DMS53 treated with DMSO at 0.1 percent for 48 hours (cell line): ENCODE measurements at regions not wholly inside any gene's neighbourhood (a gene's known extent, or its start where the extent isn't known, plus 50 kb on each side); places are given as distances from the start of the nearest gene placed in this dataset.

Source experiments
- DNase-seq: peaks from one replicate; lab custom pipeline; 2025; ENCODE audit not compliant: unreplicated experiment; lab: John Stamatoyannopoulos, UW

- no peak for DNase-seq
Observed at GRCh38 chr21:16533692-16534407, 804.1 kb downstream of the USP25 start.

- DNase-seq, result no peak
Observed at GRCh38 chr21:16534408-16535101, 804.8 kb downstream of the USP25 start.

- peak; percentile 64 for DNase-seq
Observed at GRCh38 chr21:16535102-16535422, 805.3 kb downstream of the USP25 start.

GRCh38 chr21:16535626-16536025 lies 805.8 kb downstream of the USP25 start:
- no peak for DNase-seq

GRCh38 chr21:16536140-16536539 lies 806.4 kb downstream of the USP25 start:
- DNase-seq, result no peak

GRCh38 chr21:16536643-16537434 lies 807.1 kb downstream of the USP25 start:
- peak; percentile 12 for DNase-seq

GRCh38 chr21:16537501-16537900 lies 807.7 kb downstream of the USP25 start:
- DNase-seq, result peak; percentile 11

- DNase-seq, result no peak
Observed at GRCh38 chr21:16538405-16538804, 808.6 kb downstream of the USP25 start.

GRCh38 chr21:16538936-16539440 lies 809.2 kb downstream of the USP25 start:
- DNase-seq, result no peak

GRCh38 chr21:16540966-16541727 lies 811.4 kb downstream of the USP25 start:
- peak; percentile 71 for DNase-seq

- DNase-seq, result no peak
Observed at GRCh38 chr21:16550118-16550517, 820.3 kb downstream of the USP25 start.

- no peak for DNase-seq
Observed at GRCh38 chr21:16550917-16551741, 821.3 kb downstream of the USP25 start.

- no peak for DNase-seq
Observed at GRCh38 chr21:16552880-16553279, 823.1 kb downstream of the USP25 start.

GRCh38 chr21:16554503-16554902 lies 824.7 kb downstream of the USP25 start:
- no peak for DNase-seq

- no peak for DNase-seq
Observed at GRCh38 chr21:16563116-16563515, 833.3 kb downstream of the USP25 start.

- DNase-seq, result no peak
Observed at GRCh38 chr21:16563795-16564194, 834.0 kb downstream of the USP25 start.

- DNase-seq, result no peak
Observed at GRCh38 chr21:16568244-16568643, 838.5 kb downstream of the USP25 start.

GRCh38 chr21:16568661-16569060 lies 838.9 kb downstream of the USP25 start:
- peak; percentile 47 for DNase-seq

- DNase-seq, result no peak
Observed at GRCh38 chr21:16569679-16570078, 839.9 kb downstream of the USP25 start.

- DNase-seq, result no peak
Observed at GRCh38 chr21:16570171-16570570, 840.4 kb downstream of the USP25 start.
